Stimulated activated naive CD8-positive, alpha-beta T cell treated with anti-CD3 and anti-CD28 coated beads, Interleukin-15, amount 100 ng/mL, for 72 hours (primary cell): ENCODE measurements at regions not wholly inside any gene's neighbourhood (a gene's known extent, or its start where the extent isn't known, plus 50 kb on each side); places are given as distances from the start of the nearest gene placed in this dataset.

Experiments
- ATAC-seq: fragments of 150-1000 bp; cut with Tn5 transposase; 2 replicates; pipeline ENCODE4 v1.10.0; 2021; ENCODE audit warnings: mild to moderate bottlenecking, moderate library complexity
- DNase-seq, 2 donors: peaks; one replicate each; pipeline ENCODE4 v3.0.0; 2021 to 2022
- H3K27ac Mint-ChIP-seq, 2 donors: one replicate each; pipeline ENCODE4 v1.8.0; 2022; ENCODE audit warnings: mild to moderate bottlenecking in 2 of 2, mixed read lengths in 2 of 2, moderate library complexity in 2 of 2
- H3K27me3 Mint-ChIP-seq: one replicate; pipeline ENCODE4 v1.8.0; 2022; ENCODE audit warnings: mixed read lengths
- H3K4me1 Mint-ChIP-seq: one replicate; pipeline ENCODE4 v1.8.0; 2022; ENCODE audit warnings: mild to moderate bottlenecking, mixed read lengths
- H3K4me3 Mint-ChIP-seq, 2 donors: one replicate each; pipeline ENCODE4 v1.8.0; 2022; ENCODE audit warnings: mild to moderate bottlenecking in 2 of 2, mixed read lengths in 2 of 2, moderate library complexity in 1 of 2
- H3K9me3 Mint-ChIP-seq, 2 donors: one replicate each; pipeline ENCODE4 v1.8.0; 2022; ENCODE audit warnings: mixed read lengths in 2 of 2

- Mint-ChIP-seq H3K27me3 (peaks cover 13% of the 10 kb centered on the region), H3K4me3 (no peak overlapping the region), H3K27ac (no peak overlapping the region), H3K4me1 (no peaks in the 10 kb centered on the region), H3K9me3 (peaks cover 11 to 16% of the 10 kb centered on the region in 2 donors)
- ATAC-seq (no peak), DNase-seq (no peak)
These were observed 393.9 kb downstream of the RPS24 start for GRCh38 chr10:78427497-78428031.

GRCh38 chr10:78428579-78428978 is 394.9 kb downstream of the RPS24 start:
- Mint-ChIP-seq H3K27me3 (peaks cover 13% of the 10 kb centered on the region), H3K9me3 (peaks cover 11 to 16% of the 10 kb centered on the region in 2 donors), H3K4me3 (no peak overlapping the region), H3K4me1 (no peaks in the 10 kb centered on the region), H3K27ac (no peak overlapping the region)
- DNase-seq (no peak), ATAC-seq (no peak)

- ATAC-seq (no peak), DNase-seq (no peak)
- H3K27ac Mint-ChIP-seq, result no peak overlapping the region
- no peaks in the 10 kb centered on the region for H3K4me1 Mint-ChIP-seq
- no peak overlapping the region for H3K4me3 Mint-ChIP-seq
- peaks cover 11 to 16% of the 10 kb centered on the region in 2 donors for H3K9me3 Mint-ChIP-seq
- H3K27me3 Mint-ChIP-seq, result peaks cover 13% of the 10 kb centered on the region
These were observed 396.3 kb downstream of the RPS24 start for GRCh38 chr10:78429984-78430383.

GRCh38 chr10:78432583-78432982 is 398.9 kb downstream of the RPS24 start:
- ATAC-seq (no peak), DNase-seq (no peak)
- H3K27me3 Mint-ChIP-seq, result peaks cover 13% of the 10 kb centered on the region
- H3K4me3 Mint-ChIP-seq, result no peak overlapping the region
- H3K27ac Mint-ChIP-seq, result no peak overlapping the region
- no peaks in the 10 kb centered on the region for H3K4me1 Mint-ChIP-seq
- peaks cover 8 to 11% of the 10 kb centered on the region in 2 donors for H3K9me3 Mint-ChIP-seq

DNA sequence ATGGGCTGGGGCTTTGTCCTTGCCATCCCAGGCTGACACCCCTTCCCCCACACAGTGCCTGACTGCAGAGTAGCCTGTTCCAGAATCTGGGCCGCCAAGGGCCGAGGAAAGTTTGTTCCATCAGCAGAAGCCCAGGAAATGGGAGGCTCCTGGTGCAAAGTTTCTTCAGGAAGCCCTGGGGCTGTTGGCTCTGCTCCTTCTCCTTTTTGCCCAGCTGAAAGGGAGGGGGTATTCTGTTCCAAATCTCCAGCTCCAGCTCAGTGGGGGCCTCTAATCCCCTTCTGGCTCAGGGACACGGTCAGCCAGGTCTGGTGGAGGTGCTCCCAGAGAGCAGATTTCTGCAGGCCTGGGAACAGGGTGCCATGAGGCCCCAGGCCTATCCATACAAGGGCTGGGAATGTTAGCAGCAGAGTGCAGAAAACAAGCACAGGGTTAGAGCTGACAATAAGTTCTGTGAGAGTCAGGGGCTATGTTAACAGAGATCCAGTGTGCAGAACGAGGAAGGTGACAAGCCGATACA is 399.5 kb downstream of the RPS24 start:
- Mint-ChIP-seq H3K9me3 (peaks cover 8 to 11% of the 10 kb centered on the region in 2 donors), H3K27me3 (peaks cover 13% of the 10 kb centered on the region), H3K4me3 (no peak overlapping the region), H3K27ac (no peak overlapping the region), H3K4me1 (no peaks in the 10 kb centered on the region)
- DNase-seq (no peak), ATAC-seq (no peak)

DNA sequence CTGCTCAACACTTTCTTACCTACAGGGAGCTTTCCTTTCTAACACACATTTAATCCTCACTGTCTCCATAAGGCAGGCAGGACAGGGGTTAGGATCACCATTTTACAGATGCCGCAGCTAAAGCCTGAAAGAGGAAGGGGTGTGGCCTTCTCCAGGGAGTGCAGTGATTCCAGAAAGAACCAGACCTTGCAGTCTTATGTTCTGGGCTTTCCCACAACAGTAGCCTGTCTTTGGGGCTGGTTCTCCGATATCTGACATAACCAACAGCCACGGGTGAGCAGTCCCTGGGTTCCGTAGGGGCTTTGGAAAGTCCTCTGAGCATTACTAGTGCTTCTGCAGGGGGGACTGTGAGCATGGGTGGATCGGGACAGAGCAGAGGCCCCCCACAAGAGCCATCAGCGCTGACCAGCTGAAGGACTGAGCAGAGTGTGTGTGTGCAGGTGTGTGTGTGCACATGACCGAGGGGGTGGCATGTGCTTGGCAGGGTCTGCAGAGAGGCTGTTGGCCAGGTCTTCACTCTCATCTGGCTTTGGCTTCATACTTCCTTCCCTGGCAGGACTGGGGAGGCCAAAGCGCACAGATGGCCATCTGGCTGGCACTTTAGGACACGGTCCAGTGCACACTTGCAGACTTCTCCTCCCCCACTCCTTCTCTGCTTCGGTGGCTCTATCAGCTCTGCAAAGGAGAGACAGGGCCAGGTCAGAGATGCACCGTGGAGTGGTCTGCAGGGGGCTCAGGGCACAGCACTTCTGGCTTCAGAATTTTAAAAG is 400.3 kb downstream of the RPS24 start:
- Mint-ChIP-seq H3K27me3 (peaks cover 9% of the 10 kb centered on the region), H3K27ac (peak overlapping the region in 1 of 2 donors; percentile 9), H3K9me3 (peaks cover 6 to 8% of the 10 kb centered on the region in 2 donors), H3K4me1 (no peaks in the 10 kb centered on the region), H3K4me3 (no peak overlapping the region)
- no peak for ATAC-seq
- DNase-seq, result no peak

- no peak overlapping the region for H3K27ac Mint-ChIP-seq
- peaks cover under 1% of the 10 kb centered on the region for H3K27me3 Mint-ChIP-seq
- no peaks in the 10 kb centered on the region for H3K4me1 Mint-ChIP-seq
- no peak for ATAC-seq
- H3K9me3 Mint-ChIP-seq, result no peaks in the 10 kb centered on the region
- H3K4me3 Mint-ChIP-seq, result no peak overlapping the region
- DNase-seq, result no peak
These were observed 401.2 kb downstream of the RPS24 start for GRCh38 chr10:78434886-78435285.

- DNase-seq, result no peak
- Mint-ChIP-seq H3K9me3 (no peaks in the 10 kb centered on the region), H3K27me3 (no peaks in the 10 kb centered on the region), H3K4me3 (no peak overlapping the region), H3K4me1 (no peaks in the 10 kb centered on the region), H3K27ac (no peak overlapping the region)
- ATAC-seq, result no peak
These were observed 402.0 kb downstream of the RPS24 start for GRCh38 chr10:78435484-78436221.

DNA sequence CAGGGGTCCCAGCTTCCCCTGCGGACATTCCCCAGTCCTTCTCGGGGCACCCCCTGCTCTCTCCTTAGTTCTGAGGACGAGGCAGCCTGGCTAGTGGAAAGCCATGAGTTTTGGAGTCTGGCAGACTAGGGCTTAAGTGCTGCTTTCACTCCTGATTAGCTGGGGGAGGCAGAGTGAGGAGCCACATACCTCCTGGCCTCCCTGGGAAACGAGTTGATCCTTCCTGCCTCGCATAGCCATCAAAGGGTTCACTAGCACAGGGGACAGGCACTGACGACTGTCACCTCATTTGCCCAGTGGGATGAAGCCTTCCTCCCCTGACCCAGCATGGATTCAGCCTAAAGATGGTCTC is 402.5 kb downstream of the RPS24 start:
- H3K27me3 Mint-ChIP-seq, result no peaks in the 10 kb centered on the region
- DNase-seq (no peak), ATAC-seq (no peak)
- no peaks in the 10 kb centered on the region for H3K4me1 Mint-ChIP-seq
- no peak overlapping the region for H3K4me3 Mint-ChIP-seq
- no peaks in the 10 kb centered on the region for H3K9me3 Mint-ChIP-seq
- H3K27ac Mint-ChIP-seq, result peak overlapping the region in 1 of 2 donors; percentile 35

- peak overlapping the region in 1 of 2 donors; percentile 16 for H3K27ac Mint-ChIP-seq
- no peaks in the 10 kb centered on the region for H3K4me1 Mint-ChIP-seq
- no peaks in the 10 kb centered on the region for H3K9me3 Mint-ChIP-seq
- H3K4me3 Mint-ChIP-seq, result no peak overlapping the region
- ATAC-seq (no peak), DNase-seq (no peak)
- no peaks in the 10 kb centered on the region for H3K27me3 Mint-ChIP-seq
These were observed 403.2 kb downstream of the RPS24 start for GRCh38 chr10:78436706-78437406.

DNA sequence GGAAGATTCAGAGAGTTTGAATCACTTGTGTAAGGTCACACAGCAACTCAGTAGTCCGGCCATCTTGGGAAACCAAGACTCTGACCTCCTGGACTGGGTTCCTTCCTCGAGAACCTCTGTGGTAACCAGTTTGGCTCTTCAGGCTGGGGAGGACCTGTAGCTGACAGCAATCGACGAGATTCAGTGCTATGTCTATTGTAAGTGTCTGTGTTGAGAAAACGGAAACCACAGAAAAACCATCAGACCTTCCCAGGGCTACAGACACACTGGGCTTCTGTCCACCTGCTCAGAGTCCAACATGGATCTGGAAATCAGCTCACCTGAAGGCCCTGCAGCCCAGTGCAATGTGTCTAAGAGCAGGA is 403.7 kb downstream of the RPS24 start:
- Mint-ChIP-seq H3K4me1 (no peaks in the 10 kb centered on the region), H3K4me3 (no peak overlapping the region), H3K27me3 (no peaks in the 10 kb centered on the region), H3K9me3 (no peaks in the 10 kb centered on the region), H3K27ac (peak overlapping the region in 1 of 2 donors; percentile 27)
- ATAC-seq (no peak), DNase-seq (no peak)

DNA sequence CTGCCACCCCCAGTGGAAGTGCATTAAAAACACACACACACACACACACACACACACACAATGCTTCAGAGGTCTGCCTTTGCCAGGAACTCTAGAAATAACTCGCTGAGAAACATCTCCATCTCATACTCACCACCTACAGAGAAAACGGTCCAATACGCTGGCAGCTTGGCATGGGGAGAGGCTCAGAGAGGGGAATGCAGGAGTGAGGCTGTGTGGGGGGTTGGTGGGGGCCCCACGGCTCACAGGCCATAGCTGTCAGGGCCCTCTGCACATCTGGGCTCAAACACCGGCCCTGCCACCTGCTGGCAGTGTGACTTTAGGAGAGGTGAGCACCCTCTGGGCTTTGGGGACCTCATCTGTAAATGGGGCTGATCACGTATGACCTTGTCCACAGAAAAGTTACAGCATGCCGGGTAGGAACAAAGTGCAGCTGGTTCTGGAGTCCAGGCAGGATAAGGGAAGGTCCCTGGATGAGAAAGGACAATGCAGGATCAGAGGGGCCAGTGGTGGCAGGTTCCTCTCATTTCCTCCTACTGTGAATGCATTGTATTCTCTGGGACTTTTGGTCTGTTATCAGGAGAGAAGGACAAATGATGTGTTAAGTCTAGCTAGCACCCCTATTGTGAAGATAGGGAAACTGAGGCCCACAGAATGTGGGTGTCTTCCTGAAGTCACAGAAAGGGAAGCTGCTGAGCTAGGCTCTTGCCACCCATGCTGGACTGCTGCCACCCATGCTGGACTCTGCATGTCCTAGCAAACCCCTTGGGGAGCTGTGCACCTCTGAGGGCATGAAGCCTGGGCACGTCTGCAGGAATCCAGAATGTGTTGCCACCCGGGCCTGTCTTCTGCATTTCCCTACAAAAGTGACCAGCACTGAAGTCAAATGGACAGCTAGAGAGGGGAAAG is 404.6 kb downstream of the RPS24 start:
- DNase-seq (peak in 1 of 2 donors; percentile 3), ATAC-seq (peak; percentile 53)
- no peaks in the 10 kb centered on the region for H3K9me3 Mint-ChIP-seq
- H3K4me1 Mint-ChIP-seq, result no peaks in the 10 kb centered on the region
- H3K4me3 Mint-ChIP-seq, result no peak overlapping the region
- no peak overlapping the region for H3K27ac Mint-ChIP-seq
- H3K27me3 Mint-ChIP-seq, result no peaks in the 10 kb centered on the region

DNA sequence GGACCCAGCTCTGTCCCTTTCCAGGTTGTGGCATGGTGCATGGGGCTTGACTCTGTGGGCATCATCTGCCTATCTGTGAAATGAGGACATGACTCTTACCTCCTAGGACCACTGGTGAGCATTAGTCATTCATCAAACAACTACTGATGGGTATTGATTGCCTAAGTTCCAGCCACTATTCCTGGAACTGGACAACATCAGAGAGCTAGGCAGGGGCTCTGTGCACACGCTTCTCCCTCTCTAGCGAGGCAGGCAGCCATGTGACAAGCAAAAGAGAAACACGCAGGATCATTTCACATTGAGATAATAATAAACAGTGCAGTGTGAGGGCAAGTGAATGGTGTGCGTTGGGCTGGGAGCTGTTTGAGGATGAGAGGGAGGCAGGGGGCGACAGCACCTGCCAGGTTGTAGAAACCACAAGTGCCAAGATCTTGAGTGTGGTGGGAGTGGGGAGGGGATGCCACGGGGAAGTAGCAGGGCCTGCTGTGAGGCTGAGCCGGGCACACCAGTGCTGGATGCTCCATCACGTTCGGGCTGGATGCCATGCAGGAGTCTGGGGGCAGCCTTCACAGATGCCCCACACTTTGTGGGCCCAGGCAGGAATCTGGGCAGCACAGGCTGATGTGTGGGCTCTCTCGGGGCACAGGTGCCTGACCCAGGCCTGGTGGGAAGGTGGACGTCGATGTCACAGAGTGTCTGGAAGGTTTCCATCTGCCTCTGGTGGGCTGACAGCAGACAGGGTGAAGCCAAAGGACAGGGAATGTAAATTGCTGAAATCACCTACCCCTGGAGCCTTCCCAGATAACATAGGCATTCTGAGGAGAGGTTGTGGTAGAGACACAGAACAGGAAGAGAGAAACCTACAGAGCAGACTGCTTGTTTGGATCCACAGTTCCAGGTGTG is 405.5 kb downstream of the RPS24 start:
- H3K4me3 Mint-ChIP-seq, result no peak overlapping the region
- no peaks in the 10 kb centered on the region for H3K9me3 Mint-ChIP-seq
- H3K4me1 Mint-ChIP-seq, result no peaks in the 10 kb centered on the region
- no peak for ATAC-seq
- H3K27me3 Mint-ChIP-seq, result no peaks in the 10 kb centered on the region
- no peak for DNase-seq
- H3K27ac Mint-ChIP-seq, result peak overlapping the region in 1 of 2 donors; percentile 74

GRCh38 chr10:78441010-78441409 is 407.3 kb downstream of the RPS24 start:
- DNase-seq (no peak), ATAC-seq (no peak)
- Mint-ChIP-seq H3K4me1 (no peaks in the 10 kb centered on the region), H3K27ac (no peak overlapping the region), H3K9me3 (no peaks in the 10 kb centered on the region), H3K4me3 (no peak overlapping the region), H3K27me3 (no peaks in the 10 kb centered on the region)
